AG09309 (cell line): ENCODE measurements at regions not wholly inside any gene's neighbourhood (a gene's known extent, or its start where the extent isn't known, plus 50 kb on each side); places are given as distances from the start of the nearest gene placed in this dataset.
"Not testable (repeated sequence)": the region's sequence is repeated elsewhere in the genome, so short reads cannot be mapped to it uniquely, and the experiment has no call there.

Source experiments
- DNase-seq: peaks from one replicate; pipeline ENCODE4 v3.0.0-alpha.2; 2010; ENCODE audit warnings: low read depth
- H3K4me3 ChIP-seq: 2 replicates; pipeline ENCODE4 v1.5.1; 2011; ENCODE audit warnings: mild to moderate bottlenecking, low read depth, low read length, moderate library complexity; ENCODE audit not compliant: control insufficient read depth
- CTCF ChIP-seq: IDR thresholded peaks from 2 replicates; pipeline ENCODE4 v1.5.1; 2011; ENCODE audit warnings: mild to moderate bottlenecking, low read depth, low read length, inconsistent platforms; ENCODE audit not compliant: insufficient read depth, control insufficient read depth; ENCODE audit errors: missing control alignments

- DNase-seq, result no peak
- TF ChIP-seq CTCF, result no peak
Measured at GRCh38 chr4:85170241-85170640, 203.8 kb upstream of the WDFY3 start.

DNA sequence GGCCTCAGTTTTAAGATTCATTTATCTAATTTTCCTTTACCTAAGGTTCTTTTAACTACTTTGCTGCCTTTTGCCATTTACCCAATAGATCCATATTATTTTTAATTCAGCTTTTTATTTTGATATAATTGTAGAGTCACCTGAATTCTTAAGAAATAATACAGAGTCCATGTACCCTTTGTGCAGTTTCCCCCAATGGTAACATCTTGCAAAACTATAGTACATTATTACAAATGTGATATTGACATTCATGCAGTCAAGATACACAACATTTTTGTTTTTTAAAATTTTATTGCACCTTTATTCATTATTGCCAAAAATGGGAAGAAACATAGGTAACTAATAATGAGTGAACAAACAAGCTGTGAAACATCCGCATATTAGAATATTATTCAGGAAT is 208.7 kb upstream of the WDFY3 start:
- H3K4me3 ChIP-seq, result no peak overlapping the region
- TF ChIP-seq CTCF, result no peak
- no peak for DNase-seq

More at GRCh38 chr4:85170241-85170640, 203.8 kb upstream of the WDFY3 start:
- H3K4me3 ChIP-seq, result no peak overlapping the region

- no peak for TF ChIP-seq CTCF
- no peak for DNase-seq
- H3K4me3 ChIP-seq, result no peak overlapping the region
Measured at GRCh38 chr4:85177092-85177491, 210.6 kb upstream of the WDFY3 start.

GRCh38 chr4:85177679-85178078 is 211.2 kb upstream of the WDFY3 start:
- DNase-seq, result no peak
- H3K4me3 ChIP-seq, result no peak overlapping the region
- no peak for TF ChIP-seq CTCF

DNA sequence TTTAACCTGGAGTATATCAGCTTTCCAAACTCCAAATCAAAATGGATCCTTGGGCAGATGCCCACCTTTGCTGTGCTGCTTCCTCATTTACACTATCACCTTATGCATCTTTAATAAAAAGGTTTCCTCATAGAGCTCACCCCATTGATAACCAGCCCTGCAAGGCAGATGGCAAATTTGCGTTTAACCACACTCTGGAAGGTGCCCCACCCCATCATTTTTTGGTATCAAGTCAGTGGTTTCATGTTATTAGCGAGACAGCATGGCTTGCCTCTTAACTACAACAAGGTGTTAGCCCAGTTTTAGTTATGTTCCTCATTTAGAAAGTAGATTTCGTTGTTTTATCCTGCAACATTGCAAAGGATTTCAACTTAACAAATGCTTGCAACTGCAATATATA is 214.0 kb upstream of the WDFY3 start:
- no peak overlapping the region for H3K4me3 ChIP-seq
- no peak for DNase-seq
- no peak for TF ChIP-seq CTCF

DNA sequence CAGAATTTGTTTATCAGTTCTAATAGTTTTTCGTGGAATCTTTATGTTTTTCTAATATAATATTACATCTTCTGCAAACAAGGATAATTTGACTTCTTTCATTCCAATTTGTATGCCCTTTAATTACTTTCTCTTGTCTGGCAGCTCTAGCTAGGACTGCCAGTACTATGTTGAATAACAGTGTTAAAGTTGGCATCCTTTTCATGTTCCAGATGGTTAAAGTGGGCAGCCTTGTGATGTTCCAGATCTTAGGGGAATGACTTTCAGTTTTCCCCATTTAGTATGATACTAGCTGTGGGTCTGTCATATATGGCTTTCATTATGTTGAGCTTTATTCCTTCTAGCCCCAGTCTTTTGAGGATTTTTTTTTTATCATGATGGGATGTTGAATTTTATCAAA is 220.6 kb upstream of the WDFY3 start:
- no peak overlapping the region for H3K4me3 ChIP-seq
- no peak for DNase-seq
- TF ChIP-seq CTCF, result no peak

- DNase-seq, H3K4me3 ChIP-seq: not testable (repeated sequence)
Measured at GRCh38 chr4:85196015-85196414, 229.5 kb upstream of the WDFY3 start.
